Stimulated activated CD8-positive, alpha-beta memory T cell treated with anti-CD3 and anti-CD28 coated beads, Interleukin-7, amount 100 ng/mL, for 48 hours (primary cell): ENCODE measurements at regions not wholly inside any gene's neighbourhood (a gene's known extent, or its start where the extent isn't known, plus 50 kb on each side); places are given as distances from the start of the nearest gene placed in this dataset.
"Not testable (repeated sequence)": the region's sequence is repeated elsewhere in the genome, so short reads cannot be mapped to it uniquely, and the experiment has no call there.

Source experiments
- DNase-seq, 2 donors: peaks; one replicate each; pipeline ENCODE4 v3.0.0-alpha.2; 2020; ENCODE audit warnings: low read depth in 1 of 2; ENCODE audit errors: extremely low read depth in 1 of 2

GRCh38 chr22:22122348-22123117 lies 122.1 kb upstream of the VPREB1 start:
- no peak for DNase-seq

GRCh38 chr22:22121445-22121844 lies 123.1 kb upstream of the VPREB1 start:
- no peak for DNase-seq

- DNase-seq, result no peak
Measured at GRCh38 chr22:22120160-22120559, 124.4 kb upstream of the VPREB1 start.

- no peak for DNase-seq
Measured at GRCh38 chr22:22118987-22119386, 125.6 kb upstream of the VPREB1 start.

- not testable (repeated sequence) for DNase-seq
Measured at GRCh38 chr22:22117864-22118544, 126.6 kb upstream of the VPREB1 start.

- not testable (repeated sequence) for DNase-seq
Measured at GRCh38 chr22:22116997-22117770, 127.4 kb upstream of the VPREB1 start.

- no peak for DNase-seq
Measured at GRCh38 chr22:22113701-22114100, 130.9 kb upstream of the VPREB1 start.

GRCh38 chr22:22112533-22113294 lies 130.1 kb upstream of the TOP3B start:
- no peak for DNase-seq

GRCh38 chr22:22111983-22112382 lies 129.4 kb upstream of the TOP3B start:
- DNase-seq, result no peak

GRCh38 chr22:22111267-22111751 lies 128.7 kb upstream of the TOP3B start:
- peak; percentile 16 to 57 for DNase-seq

- DNase-seq, result peak; percentile 19 to 20
Measured at GRCh38 chr22:22110548-22111266, 128.1 kb upstream of the TOP3B start.

- no peak for DNase-seq
Measured at GRCh38 chr22:22109693-22110466, 127.3 kb upstream of the TOP3B start.

- no peak for DNase-seq
Measured at GRCh38 chr22:22106855-22107254, 124.3 kb upstream of the TOP3B start.

GRCh38 chr22:22105364-22105763 lies 122.8 kb upstream of the TOP3B start:
- no peak for DNase-seq

- no peak for DNase-seq
Measured at GRCh38 chr22:22103078-22103875, 120.7 kb upstream of the TOP3B start.

- DNase-seq, result no peak
Measured at GRCh38 chr22:22099833-22100812, 117.5 kb upstream of the TOP3B start.

GRCh38 chr22:22099194-22099486 lies 116.6 kb upstream of the TOP3B start:
- no peak for DNase-seq
